SK-N-MC (cell line): ENCODE measurements at regions not wholly inside any gene's neighbourhood (a gene's known extent, or its start where the extent isn't known, plus 50 kb on each side); places are given as distances from the start of the nearest gene placed in this dataset.

Experiments
- EZH2 ChIP-seq: fragments of 200-600 bp; sonication (generic); IDR thresholded peaks from one replicate; pipeline ENCODE4 v1.6.1; 2017; ENCODE audit warnings: antibody characterized with exemption
- FOXP2 ChIP-seq: optimal IDR thresholded peaks from 2 replicates; pipeline ENCODE3; 2011; ENCODE audit warnings: mild to moderate bottlenecking, moderate library complexity; ENCODE audit not compliant: insufficient read depth; ENCODE audit errors: extremely low read length, control extremely low read depth
- POLR2AphosphoS5 ChIP-seq: IDR thresholded peaks from 2 replicates; pipeline ENCODE4 v1.6.1; 2012; ENCODE audit warnings: mild to moderate bottlenecking, low read depth, low read length, borderline replicate concordance

- no peak for TF ChIP-seq POLR2AphosphoS5
- no peak for TF ChIP-seq EZH2
- TF ChIP-seq FOXP2, result no peak
Observed at GRCh38 chr3:20724241-20724640, 538.2 kb upstream of the SGO1 start.
